ENCODE measurements at regions not wholly inside any gene's neighbourhood (a gene's known extent, or its start where the extent isn't known, plus 50 kb on each side); places are given as distances from the start of the nearest gene placed in this dataset.
"Not testable (repeated sequence)": the region's sequence is repeated elsewhere in the genome, so short reads cannot be mapped to it uniquely, and the experiment has no call there.

DNA sequence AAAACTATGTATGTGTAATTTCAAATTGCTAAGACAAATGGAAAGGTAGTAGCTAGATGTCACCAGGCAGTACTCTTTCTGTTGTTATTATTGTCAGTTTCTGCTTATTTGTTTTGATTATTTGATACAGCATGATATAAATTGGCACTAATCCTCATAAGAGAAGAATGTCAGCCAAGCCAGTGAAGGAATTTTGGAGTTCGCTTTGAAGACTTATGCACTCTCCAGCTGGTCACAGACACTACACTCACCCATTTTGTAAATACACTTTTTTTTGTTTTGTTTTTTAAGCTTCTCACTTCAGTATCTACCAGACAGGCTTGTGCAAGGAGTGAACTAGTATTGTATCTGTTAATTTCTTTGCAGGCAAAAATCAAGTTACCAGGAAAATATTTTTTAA, 180.2 kb upstream of the TTC14 start:
- peak; percentile 23 for DNase-seq (ENCODE audit: low read depth)
- no peak overlapping the region for H3K4me3 ChIP-seq (ENCODE audit: control insufficient read depth, low read depth, low read length)
- TF ChIP-seq, protein P1, sequence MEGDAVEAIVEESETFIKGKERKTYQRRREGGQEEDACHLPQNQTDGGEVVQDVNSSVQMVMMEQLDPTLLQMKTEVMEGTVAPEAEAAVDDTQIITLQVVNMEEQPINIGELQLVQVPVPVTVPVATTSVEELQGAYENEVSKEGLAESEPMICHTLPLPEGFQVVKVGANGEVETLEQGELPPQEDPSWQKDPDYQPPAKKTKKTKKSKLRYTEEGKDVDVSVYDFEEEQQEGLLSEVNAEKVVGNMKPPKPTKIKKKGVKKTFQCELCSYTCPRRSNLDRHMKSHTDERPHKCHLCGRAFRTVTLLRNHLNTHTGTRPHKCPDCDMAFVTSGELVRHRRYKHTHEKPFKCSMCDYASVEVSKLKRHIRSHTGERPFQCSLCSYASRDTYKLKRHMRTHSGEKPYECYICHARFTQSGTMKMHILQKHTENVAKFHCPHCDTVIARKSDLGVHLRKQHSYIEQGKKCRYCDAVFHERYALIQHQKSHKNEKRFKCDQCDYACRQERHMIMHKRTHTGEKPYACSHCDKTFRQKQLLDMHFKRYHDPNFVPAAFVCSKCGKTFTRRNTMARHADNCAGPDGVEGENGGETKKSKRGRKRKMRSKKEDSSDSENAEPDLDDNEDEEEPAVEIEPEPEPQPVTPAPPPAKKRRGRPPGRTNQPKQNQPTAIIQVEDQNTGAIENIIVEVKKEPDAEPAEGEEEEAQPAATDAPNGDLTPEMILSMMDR (conservative IDR thresholded peaks at IDR 0.05; ENCODE audit: control insufficient read depth, insufficient read depth, low read depth, low read length): no peak

DNA sequence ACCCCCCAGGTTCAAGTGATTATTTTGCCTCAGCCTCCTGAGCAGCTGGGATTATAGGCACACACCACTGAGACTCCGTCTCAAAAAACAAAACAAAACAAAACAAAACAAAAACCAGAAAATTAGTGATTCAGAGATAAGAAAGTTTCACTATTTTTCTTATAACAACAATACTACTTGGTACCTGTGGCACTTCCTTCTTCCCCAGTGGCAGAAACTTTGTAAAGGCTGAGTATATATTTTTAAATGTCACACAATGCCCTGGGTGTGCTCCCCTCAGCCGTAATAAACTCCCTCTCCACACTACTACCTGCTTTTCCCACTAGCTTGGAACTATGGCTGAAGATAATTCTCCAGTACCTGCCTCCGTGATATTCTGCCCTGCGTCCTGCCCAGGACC, 177.7 kb upstream of the TTC14 start:
- not testable (repeated sequence) for DNase-seq (ENCODE audit: low read depth); H3K4me3 ChIP-seq (ENCODE audit: control insufficient read depth, low read depth, low read length)

DNA sequence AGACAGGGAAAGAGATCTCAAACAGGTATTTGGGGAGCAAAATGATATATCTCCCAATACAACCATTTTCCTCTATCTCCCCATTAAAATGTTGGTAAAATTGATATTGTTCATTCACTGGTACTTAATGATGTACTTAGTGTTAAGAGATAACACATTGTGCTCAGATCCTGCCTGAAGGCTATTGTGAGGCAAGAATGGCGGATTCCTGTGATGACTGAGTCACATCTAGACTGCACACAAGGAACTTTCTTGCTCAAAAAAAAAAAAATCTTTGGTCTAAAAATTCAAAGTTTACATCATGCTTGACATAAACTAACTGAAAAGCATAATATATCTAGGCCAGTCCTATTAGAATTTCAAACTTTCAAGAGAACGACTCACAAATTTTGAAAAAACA, 171.1 kb upstream of the TTC14 start:
- TF ChIP-seq, protein P1 (conservative IDR thresholded peaks at IDR 0.05; ENCODE audit: control insufficient read depth, insufficient read depth, low read depth, low read length): no peak
- no peak overlapping the region for H3K4me3 ChIP-seq (ENCODE audit: control insufficient read depth, low read depth, low read length)
- DNase-seq (ENCODE audit: low read depth): peak; percentile 12

DNA sequence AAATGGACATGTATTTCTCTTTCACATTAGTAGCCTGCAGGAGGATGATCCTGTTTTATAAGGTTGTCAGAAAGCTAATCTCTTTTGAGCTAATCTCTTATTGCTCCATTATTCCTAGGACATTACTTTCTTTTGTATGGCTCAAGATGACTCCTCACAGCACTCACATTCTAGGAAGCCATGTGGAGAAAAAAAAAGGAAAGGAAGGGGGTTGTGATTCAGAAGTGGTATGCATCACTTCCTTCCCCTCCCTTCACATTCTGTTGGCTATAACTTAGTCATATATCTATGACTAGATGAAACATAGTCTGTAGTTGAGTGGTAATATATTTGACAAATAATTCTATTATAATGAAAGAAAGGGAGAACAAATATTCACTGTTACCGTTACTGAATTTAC, 168.8 kb upstream of the TTC14 start:
- DNase-seq (ENCODE audit: low read depth): peak; percentile 89
- H3K4me3 ChIP-seq (ENCODE audit: control insufficient read depth, low read depth, low read length): no peak overlapping the region
- TF ChIP-seq, protein P1 (conservative IDR thresholded peaks at IDR 0.05; ENCODE audit: control insufficient read depth, insufficient read depth, low read depth, low read length): no peak

DNA sequence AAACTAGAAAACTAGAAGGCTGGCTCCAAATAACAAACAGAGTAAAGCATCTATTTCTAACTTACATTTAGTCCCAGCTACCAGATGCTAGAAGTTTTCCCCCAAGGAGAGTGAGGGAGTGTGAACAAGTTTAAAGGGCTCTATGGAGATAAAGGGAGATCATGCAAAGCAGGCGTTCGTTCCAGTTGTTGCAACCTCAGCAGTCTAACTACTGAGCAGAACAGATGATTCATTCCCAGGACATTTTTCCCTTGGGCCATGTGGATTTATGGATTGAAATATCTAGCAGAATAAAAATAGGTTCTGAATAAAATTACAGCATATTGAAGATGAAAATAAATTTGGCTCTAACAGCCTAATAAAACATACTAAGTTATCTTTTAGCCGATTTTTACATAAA, 154.8 kb upstream of the TTC14 start:
- no peak overlapping the region for H3K4me3 ChIP-seq (ENCODE audit: control insufficient read depth, low read depth, low read length)
- TF ChIP-seq, protein P1 (conservative IDR thresholded peaks at IDR 0.05; ENCODE audit: control insufficient read depth, insufficient read depth, low read depth, low read length): no peak
- peak; percentile 51 for DNase-seq (ENCODE audit: low read depth)

DNA sequence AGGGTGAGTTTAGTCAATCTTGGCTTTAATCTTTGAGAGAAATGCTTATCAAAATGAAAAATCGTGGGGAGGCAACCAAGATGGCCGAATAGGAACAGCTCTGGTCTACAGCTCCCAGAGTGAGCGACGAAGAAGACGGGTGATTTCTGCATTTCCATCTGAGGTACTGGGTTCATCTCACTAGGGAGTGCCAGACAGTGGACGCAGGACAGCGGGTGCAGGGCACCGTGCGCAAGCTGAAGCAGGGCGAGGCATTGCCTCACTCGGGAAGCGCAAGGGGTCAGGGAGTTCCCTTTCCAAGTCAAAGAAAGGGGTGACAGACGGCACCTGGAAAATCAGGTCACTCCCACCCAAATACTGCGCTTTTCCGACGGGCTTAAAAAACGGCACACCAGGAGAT, 153.6 kb upstream of the TTC14 start:
- not testable (repeated sequence) for H3K4me3 ChIP-seq (ENCODE audit: control insufficient read depth, low read depth, low read length); DNase-seq (ENCODE audit: low read depth)

DNA sequence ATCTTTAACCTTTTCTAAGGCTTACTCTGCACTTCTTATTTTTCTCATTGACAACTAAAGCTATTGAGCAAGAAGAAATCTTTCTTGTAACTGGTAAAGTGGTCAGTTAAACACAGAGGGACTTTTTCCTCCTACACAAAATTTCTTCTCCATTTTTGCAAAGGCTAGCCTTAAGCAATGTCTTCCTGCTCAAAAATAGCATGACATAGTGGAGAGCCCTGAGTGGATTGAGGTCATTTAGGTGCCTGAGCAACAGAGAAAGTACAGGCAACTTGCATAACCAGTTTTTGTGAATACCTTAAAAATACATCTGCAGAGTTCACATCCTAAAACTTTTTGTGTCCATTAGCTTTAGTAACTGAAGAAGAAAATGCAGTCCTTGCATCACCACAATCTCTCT, 144.7 kb upstream of the TTC14 start:
- TF ChIP-seq, protein P1 (conservative IDR thresholded peaks at IDR 0.05; ENCODE audit: control insufficient read depth, insufficient read depth, low read depth, low read length): no peak

DNA sequence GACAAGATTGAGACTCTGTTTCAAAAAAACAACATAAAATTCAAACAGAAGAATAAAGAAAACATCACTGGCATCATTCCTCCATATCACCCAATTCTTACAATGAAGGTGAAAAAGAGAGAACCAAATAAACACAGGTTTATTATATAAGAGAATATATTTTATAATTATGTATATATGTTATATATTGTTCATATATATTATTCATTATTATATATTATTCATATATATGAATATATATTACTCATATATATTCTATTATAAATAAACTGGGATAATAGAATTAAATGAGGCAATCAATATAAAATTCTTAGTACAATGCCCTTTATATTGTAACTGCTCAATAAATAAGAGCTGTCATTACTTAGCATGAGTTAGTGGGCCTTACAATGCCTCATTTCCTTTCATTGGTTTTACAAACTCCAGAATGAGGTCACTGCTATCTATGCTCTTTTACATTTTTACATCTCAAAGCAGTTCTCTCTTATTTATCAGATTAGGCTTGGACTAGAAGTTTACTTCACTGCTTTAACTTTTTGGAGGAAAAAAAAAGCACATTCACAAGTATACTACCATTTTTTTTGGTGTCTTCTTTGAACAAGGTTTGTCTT, 135.5 kb upstream of the TTC14 start:
- peak; percentile 30 for DNase-seq (ENCODE audit: low read depth)
- no peak overlapping the region for H3K4me3 ChIP-seq (ENCODE audit: control insufficient read depth, low read depth, low read length)
- TF ChIP-seq, protein P1 (conservative IDR thresholded peaks at IDR 0.05; ENCODE audit: control insufficient read depth, insufficient read depth, low read depth, low read length): no peak

More for the DNA sequence above, 144.7 kb upstream of the TTC14 start:
- no peak overlapping the region for H3K4me3 ChIP-seq (ENCODE audit: control insufficient read depth, low read depth, low read length)
- DNase-seq (ENCODE audit: low read depth): peak; percentile 2

All from fibroblast of mammary gland (primary cell).